ENCODE measurements at regions not wholly inside any gene's neighbourhood (a gene's known extent, or its start where the extent isn't known, plus 50 kb on each side); places are given as distances from the start of the nearest gene placed in this dataset.

- TF ChIP-seq YY1 (IDR thresholded peaks at IDR 0.05; ENCODE audit: insufficient read depth, insufficient read length) (no peak), ZNF274 (IDR thresholded peaks at IDR 0.05; ENCODE audit: low read depth, low read length) (no peak)
These were observed 317.0 kb upstream of the SULF2 start for GRCh38 chr20:48102076-48102787.
